GM18499 (cell line): ENCODE measurements at regions not wholly inside any gene's neighbourhood (a gene's known extent, or its start where the extent isn't known, plus 50 kb on each side); places are given as distances from the start of the nearest gene placed in this dataset.
"Not testable (repeated sequence)": the region's sequence is repeated elsewhere in the genome, so short reads cannot be mapped to it uniquely, and the experiment has no call there.

ENCODE experiments used
- ATAC-seq: cut with Tn5 transposase; IDR thresholded peaks from one replicate; pipeline ENCODE4 v1.9.1; 2021; ENCODE audit warnings: moderate number of reproducible peaks; ENCODE audit not compliant: insufficient read depth, unreplicated experiment

GRCh38 chr11:25159341-25159740 is 662.5 kb downstream of the LUZP2 start:
- no peak for ATAC-seq

GRCh38 chr11:25163421-25163820 is 666.6 kb downstream of the LUZP2 start:
- no peak for ATAC-seq

- ATAC-seq = no peak
These were observed 683.3 kb downstream of the LUZP2 start for GRCh38 chr11:25180187-25180586.

- no peak for ATAC-seq
These were observed 686.6 kb downstream of the LUZP2 start for GRCh38 chr11:25183411-25183810.

GRCh38 chr11:25197515-25197914 is 700.7 kb downstream of the LUZP2 start:
- no peak for ATAC-seq

GRCh38 chr11:25198704-25199103 is 701.9 kb downstream of the LUZP2 start:
- no peak for ATAC-seq

GRCh38 chr11:25200925-25201324 is 704.1 kb downstream of the LUZP2 start:
- ATAC-seq = no peak

- ATAC-seq = no peak
These were observed 709.9 kb downstream of the LUZP2 start for GRCh38 chr11:25206762-25207161.

- no peak for ATAC-seq
These were observed 714.9 kb downstream of the LUZP2 start for GRCh38 chr11:25211635-25212254.

GRCh38 chr11:25214535-25215176 is 717.8 kb downstream of the LUZP2 start:
- no peak for ATAC-seq

GRCh38 chr11:25218036-25218435 is 721.2 kb downstream of the LUZP2 start:
- no peak for ATAC-seq

- ATAC-seq = no peak
These were observed 728.2 kb downstream of the LUZP2 start for GRCh38 chr11:25225078-25225477.

GRCh38 chr11:25242928-25243327 is 746.1 kb downstream of the LUZP2 start:
- ATAC-seq = no peak

GRCh38 chr11:25244126-25244525 is 747.3 kb downstream of the LUZP2 start:
- ATAC-seq = no peak

GRCh38 chr11:25247336-25247735 is 750.5 kb downstream of the LUZP2 start:
- no peak for ATAC-seq

- ATAC-seq = no peak
These were observed 756.0 kb downstream of the LUZP2 start for GRCh38 chr11:25252854-25253253.

GRCh38 chr11:25263861-25264260 is 767.0 kb downstream of the LUZP2 start:
- not testable (repeated sequence) for ATAC-seq

- ATAC-seq = no peak
These were observed 774.4 kb downstream of the LUZP2 start for GRCh38 chr11:25271301-25271700.

- no peak for ATAC-seq
These were observed 775.4 kb downstream of the LUZP2 start for GRCh38 chr11:25272214-25272613.

GRCh38 chr11:25280821-25281220 is 784.0 kb downstream of the LUZP2 start:
- ATAC-seq = not testable (repeated sequence)

GRCh38 chr11:25293166-25293565 is 796.3 kb downstream of the LUZP2 start:
- ATAC-seq = no peak

GRCh38 chr11:25298450-25298849 is 801.6 kb downstream of the LUZP2 start:
- ATAC-seq = no peak
